DND-41 (cell line): ENCODE measurements at regions not wholly inside any gene's neighbourhood (a gene's known extent, or its start where the extent isn't known, plus 50 kb on each side); places are given as distances from the start of the nearest gene placed in this dataset.

ENCODE experiments used
- EZH2 ChIP-seq: IDR thresholded peaks from 3 replicates; pipeline ENCODE4 v1.6.1; 2012; ENCODE audit warnings: borderline replicate concordance, low read depth, mild to moderate bottlenecking, moderate library complexity, low read length, inconsistent platforms; ENCODE audit not compliant: severe bottlenecking
- TF ChIP-seq, protein P1 (sequence below): IDR thresholded peaks from 2 replicates; pipeline ENCODE4 v1.5.1; 2012; ENCODE audit warnings: borderline replicate concordance, low read length, moderate library complexity, mild to moderate bottlenecking; ENCODE audit not compliant: poor library complexity, severe bottlenecking; ENCODE audit errors: extremely low read depth

DNA sequence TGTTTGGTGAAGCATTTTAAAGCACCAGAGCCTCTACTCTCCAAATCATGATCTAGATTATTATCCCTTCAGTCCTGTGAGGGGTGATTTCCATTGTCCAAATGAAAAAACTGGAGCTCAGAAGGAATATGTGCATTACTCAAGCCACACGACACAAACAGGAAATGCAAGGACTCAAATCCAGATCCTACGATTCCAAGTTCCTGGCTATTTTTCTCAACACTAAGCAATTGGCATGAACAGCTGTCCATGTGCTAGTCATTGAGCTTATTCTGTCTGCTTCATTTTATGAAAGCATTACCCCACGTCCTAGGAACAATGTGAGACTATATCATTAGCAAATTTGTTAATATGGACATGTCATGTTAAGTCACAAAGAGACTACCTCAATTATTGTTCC lies 273.1 kb upstream of the LYPLAL1 start:
- TF ChIP-seq, protein P1, sequence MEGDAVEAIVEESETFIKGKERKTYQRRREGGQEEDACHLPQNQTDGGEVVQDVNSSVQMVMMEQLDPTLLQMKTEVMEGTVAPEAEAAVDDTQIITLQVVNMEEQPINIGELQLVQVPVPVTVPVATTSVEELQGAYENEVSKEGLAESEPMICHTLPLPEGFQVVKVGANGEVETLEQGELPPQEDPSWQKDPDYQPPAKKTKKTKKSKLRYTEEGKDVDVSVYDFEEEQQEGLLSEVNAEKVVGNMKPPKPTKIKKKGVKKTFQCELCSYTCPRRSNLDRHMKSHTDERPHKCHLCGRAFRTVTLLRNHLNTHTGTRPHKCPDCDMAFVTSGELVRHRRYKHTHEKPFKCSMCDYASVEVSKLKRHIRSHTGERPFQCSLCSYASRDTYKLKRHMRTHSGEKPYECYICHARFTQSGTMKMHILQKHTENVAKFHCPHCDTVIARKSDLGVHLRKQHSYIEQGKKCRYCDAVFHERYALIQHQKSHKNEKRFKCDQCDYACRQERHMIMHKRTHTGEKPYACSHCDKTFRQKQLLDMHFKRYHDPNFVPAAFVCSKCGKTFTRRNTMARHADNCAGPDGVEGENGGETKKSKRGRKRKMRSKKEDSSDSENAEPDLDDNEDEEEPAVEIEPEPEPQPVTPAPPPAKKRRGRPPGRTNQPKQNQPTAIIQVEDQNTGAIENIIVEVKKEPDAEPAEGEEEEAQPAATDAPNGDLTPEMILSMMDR, result no peak
- no peak for TF ChIP-seq EZH2
